Kidney (tissue), 13 donors: ENCODE measurements at regions not wholly inside any gene's neighbourhood (a gene's known extent, or its start where the extent isn't known, plus 50 kb on each side); places are given as distances from the start of the nearest gene placed in this dataset.

Source experiments
- DNase-seq, 5 donors: peaks; one replicate each; pipeline ENCODE4 v3.0.0-alpha.2; 2013 to 2020
- FAIRE-seq: peaks from 2 replicates; lab custom pipeline; 2012; peaks lifted over from hg19 to GRCh38; lab: Jason Lieb, UNC
- H3K27ac ChIP-seq, 2 donors: one replicate each; pipeline ENCODE4 v1.7.0; 2013; ENCODE audit warnings: low read depth in 2 of 2, low read length in 2 of 2, inconsistent platforms in 1 of 2
- H3K27me3 ChIP-seq: one replicate; pipeline ENCODE4 v1.7.1; 2013; ENCODE audit warnings: low read length, inconsistent platforms; ENCODE audit not compliant: control insufficient read depth, insufficient read depth
- H3K36me3 ChIP-seq, 3 donors: one replicate each; pipeline versions ENCODE4 v1.7.0 to v1.7.1; 2013; ENCODE audit warnings: low read length in 3 of 3, control low read depth in 1 of 3, inconsistent platforms in 1 of 3; ENCODE audit not compliant: insufficient read depth in 3 of 3, control insufficient read depth in 2 of 3
- H3K4me1 ChIP-seq, 3 donors: one replicate each; pipeline versions ENCODE4 v1.7.0 to v1.7.1; 2013; ENCODE audit warnings: low read length in 3 of 3, inconsistent platforms in 1 of 3, low read depth in 1 of 3; ENCODE audit not compliant: control insufficient read depth in 2 of 3, insufficient read depth in 2 of 3
- H3K4me3 ChIP-seq, 3 donors: one replicate each; pipeline versions ENCODE4 v1.7.0 to v1.8.1; 2013; ENCODE audit warnings: low read length in 3 of 3, control low read depth in 1 of 3, inconsistent platforms in 1 of 3
- H3K9ac ChIP-seq, 3 donors: one replicate each; pipeline versions ENCODE4 v1.7.0 to v1.7.1; 2013; ENCODE audit warnings: low read length in 3 of 3, control low read depth in 1 of 3, inconsistent platforms in 1 of 3
- H3K9me3 ChIP-seq, 3 donors: one replicate each; pipeline versions ENCODE4 v1.7.0 to v1.7.1; 2013; ENCODE audit warnings: low read length in 3 of 3, control low read depth in 1 of 3, inconsistent platforms in 1 of 3; ENCODE audit not compliant: control insufficient read depth in 2 of 3, insufficient read depth in 1 of 3
- intact Hi-C: fragments of 100-400 bp; cut with DNase I; formaldehyde crosslinking; loops from one replicate; pipeline ENCODE4 v1.11.1; 2022
- TF ChIP-seq, protein P1 (sequence below): IDR thresholded peaks from 3 replicates; pipeline ENCODE4 v1.5.1; 2012; ENCODE audit warnings: mild to moderate bottlenecking, moderate library complexity, borderline replicate concordance; ENCODE audit not compliant: insufficient read depth; ENCODE audit errors: extremely low read depth
- donor health status: control.
- donor health status: control.
- donor health status: control.
- donor health status: control.
- donor health status: control.
- donor health status: DM: yes; HTN: yes; CAD: no.
- donor health status: Normal renal cell carcinoma (clear cell type).

DNA sequence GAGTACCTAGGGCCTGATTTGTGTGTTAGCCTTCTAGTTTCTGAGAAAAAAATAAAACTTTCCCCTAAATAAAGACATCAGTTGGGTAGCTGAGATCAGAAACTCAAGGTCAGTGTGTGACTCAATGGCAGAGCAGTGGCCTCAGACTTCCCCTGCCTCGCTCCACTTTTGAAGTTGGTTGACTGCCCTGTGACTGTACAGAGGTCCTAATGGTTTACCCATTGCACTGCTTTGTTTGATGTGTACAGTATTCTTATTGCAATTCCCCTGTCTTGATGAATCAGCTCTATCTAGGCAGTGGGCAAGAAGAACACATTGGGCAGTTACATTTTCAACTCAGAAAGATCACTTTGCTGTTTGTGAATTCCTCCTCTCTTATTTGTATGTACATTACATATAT, 315.7 kb downstream of the KCNS3 start:
- no peaks in the 10 kb centered on the region for H3K27me3 ChIP-seq
- DNase-seq, result no peak
- H3K9ac ChIP-seq, result no peak overlapping the region
- no peak overlapping the region for H3K4me3 ChIP-seq
- H3K9me3 ChIP-seq, result no peaks in the 10 kb centered on the region
- H3K4me1 ChIP-seq, result no peaks in the 10 kb centered on the region
- intact Hi-C loops, result no loop called here
- no peaks in the 10 kb centered on the region for H3K36me3 ChIP-seq
- TF ChIP-seq, protein P1, sequence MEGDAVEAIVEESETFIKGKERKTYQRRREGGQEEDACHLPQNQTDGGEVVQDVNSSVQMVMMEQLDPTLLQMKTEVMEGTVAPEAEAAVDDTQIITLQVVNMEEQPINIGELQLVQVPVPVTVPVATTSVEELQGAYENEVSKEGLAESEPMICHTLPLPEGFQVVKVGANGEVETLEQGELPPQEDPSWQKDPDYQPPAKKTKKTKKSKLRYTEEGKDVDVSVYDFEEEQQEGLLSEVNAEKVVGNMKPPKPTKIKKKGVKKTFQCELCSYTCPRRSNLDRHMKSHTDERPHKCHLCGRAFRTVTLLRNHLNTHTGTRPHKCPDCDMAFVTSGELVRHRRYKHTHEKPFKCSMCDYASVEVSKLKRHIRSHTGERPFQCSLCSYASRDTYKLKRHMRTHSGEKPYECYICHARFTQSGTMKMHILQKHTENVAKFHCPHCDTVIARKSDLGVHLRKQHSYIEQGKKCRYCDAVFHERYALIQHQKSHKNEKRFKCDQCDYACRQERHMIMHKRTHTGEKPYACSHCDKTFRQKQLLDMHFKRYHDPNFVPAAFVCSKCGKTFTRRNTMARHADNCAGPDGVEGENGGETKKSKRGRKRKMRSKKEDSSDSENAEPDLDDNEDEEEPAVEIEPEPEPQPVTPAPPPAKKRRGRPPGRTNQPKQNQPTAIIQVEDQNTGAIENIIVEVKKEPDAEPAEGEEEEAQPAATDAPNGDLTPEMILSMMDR, result no peak
- no peak overlapping the region for H3K27ac ChIP-seq
- FAIRE-seq, result no peak

GRCh38 chr2:18186816-18187613, 308.5 kb downstream of the KCNS3 start:
- TF ChIP-seq, protein P1, result no peak
- intact Hi-C loops, result no loop called here
- Histone ChIP-seq H3K27me3 (no peaks in the 10 kb centered on the region), H3K27ac (no peak overlapping the region), H3K4me1 (no peaks in the 10 kb centered on the region), H3K9ac (no peak overlapping the region), H3K36me3 (no peaks in the 10 kb centered on the region), H3K9me3 (no peaks in the 10 kb centered on the region), H3K4me3 (no peak overlapping the region)
- no peak for DNase-seq
- FAIRE-seq, result no peak

DNA sequence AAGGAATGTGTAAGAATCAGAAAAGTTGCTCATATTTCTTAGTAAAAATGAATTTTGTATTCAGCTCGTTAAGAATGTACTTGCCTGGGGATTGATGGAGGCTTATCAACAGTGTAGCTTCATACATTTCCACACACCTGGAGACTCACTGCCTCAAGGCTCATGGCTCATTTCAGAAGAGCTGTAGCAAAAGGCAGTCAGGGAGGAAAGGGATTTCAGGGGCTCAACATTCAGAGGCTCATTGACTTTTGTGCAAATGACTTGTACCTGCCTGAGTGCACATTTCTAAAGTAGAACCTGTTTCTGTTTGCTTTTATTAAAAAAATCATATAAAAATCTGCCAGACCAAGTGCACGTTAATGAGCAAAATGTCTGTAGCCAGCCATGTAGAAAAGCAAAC, 304.4 kb downstream of the KCNS3 start:
- intact Hi-C loops, result no loop called here
- H3K4me1 ChIP-seq, result no peaks in the 10 kb centered on the region
- no peak overlapping the region for H3K27ac ChIP-seq
- no peak overlapping the region for H3K4me3 ChIP-seq
- no peaks in the 10 kb centered on the region for H3K36me3 ChIP-seq
- H3K27me3 ChIP-seq, result no peaks in the 10 kb centered on the region
- no peak overlapping the region for H3K9ac ChIP-seq
- DNase-seq (peak in 3 of 5 donors; percentile 19 to 61 (median 60)), FAIRE-seq (no peak)
- TF ChIP-seq, protein P1, result no peak
- H3K9me3 ChIP-seq, result no peaks in the 10 kb centered on the region

DNA sequence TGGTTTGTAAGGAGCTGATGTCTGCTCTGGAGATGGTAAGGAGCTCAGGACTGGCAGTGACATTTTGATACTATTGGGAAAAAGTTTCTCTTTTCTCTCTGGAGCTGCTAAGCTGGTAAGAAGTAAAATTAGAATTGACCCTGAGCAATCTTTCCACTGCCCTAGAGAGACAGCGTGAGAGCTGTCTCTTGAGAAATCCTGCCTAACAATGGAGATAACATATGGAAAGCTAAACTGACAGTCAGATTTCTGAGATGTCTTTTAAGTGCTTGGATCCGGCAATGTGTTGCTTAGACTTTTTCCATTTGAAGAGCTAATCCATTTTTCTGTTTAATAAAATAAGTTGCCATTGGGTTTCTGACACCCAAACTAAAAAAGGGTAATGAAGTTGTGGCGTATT, 302.4 kb downstream of the KCNS3 start:
- TF ChIP-seq, protein P1, result no peak
- H3K27me3 ChIP-seq, result no peaks in the 10 kb centered on the region
- no peaks in the 10 kb centered on the region for H3K36me3 ChIP-seq
- intact Hi-C loops, result no loop called here
- no peak for DNase-seq
- H3K4me3 ChIP-seq, result no peak overlapping the region
- FAIRE-seq, result no peak
- H3K4me1 ChIP-seq, result no peaks in the 10 kb centered on the region
- H3K27ac ChIP-seq, result no peak overlapping the region
- no peak overlapping the region for H3K9ac ChIP-seq
- no peaks in the 10 kb centered on the region for H3K9me3 ChIP-seq
